HG03354 (cell line): ENCODE measurements at regions not wholly inside any gene's neighbourhood (a gene's known extent, or its start where the extent isn't known, plus 50 kb on each side); places are given as distances from the start of the nearest gene placed in this dataset.

ENCODE experiments used
- ATAC-seq: cut with Tn5 transposase; IDR thresholded peaks from one replicate; pipeline ENCODE4 v1.9.1; 2021; ENCODE audit warnings: mild to moderate bottlenecking; ENCODE audit not compliant: unreplicated experiment, poor library complexity, severe bottlenecking

DNA sequence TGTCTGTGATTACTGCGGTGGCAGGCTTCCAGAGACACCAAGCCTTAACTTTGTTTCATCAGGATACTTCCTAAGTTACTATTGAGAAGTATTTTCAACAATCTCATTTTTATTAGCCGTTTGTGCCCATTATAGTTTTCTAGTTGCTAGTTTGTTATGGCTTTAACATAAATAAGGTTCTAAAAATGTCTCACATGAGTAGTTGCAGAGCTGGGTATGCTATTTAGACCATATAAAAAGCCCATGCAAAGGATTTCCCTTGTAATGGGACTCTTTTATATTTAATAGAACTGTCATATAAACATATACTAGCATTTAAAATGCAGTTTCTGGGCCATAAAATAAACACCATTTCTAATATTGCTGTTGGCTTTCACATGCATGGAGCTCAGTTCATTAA is 205.3 kb upstream of the TCF21 start:
- ATAC-seq: no peak

DNA sequence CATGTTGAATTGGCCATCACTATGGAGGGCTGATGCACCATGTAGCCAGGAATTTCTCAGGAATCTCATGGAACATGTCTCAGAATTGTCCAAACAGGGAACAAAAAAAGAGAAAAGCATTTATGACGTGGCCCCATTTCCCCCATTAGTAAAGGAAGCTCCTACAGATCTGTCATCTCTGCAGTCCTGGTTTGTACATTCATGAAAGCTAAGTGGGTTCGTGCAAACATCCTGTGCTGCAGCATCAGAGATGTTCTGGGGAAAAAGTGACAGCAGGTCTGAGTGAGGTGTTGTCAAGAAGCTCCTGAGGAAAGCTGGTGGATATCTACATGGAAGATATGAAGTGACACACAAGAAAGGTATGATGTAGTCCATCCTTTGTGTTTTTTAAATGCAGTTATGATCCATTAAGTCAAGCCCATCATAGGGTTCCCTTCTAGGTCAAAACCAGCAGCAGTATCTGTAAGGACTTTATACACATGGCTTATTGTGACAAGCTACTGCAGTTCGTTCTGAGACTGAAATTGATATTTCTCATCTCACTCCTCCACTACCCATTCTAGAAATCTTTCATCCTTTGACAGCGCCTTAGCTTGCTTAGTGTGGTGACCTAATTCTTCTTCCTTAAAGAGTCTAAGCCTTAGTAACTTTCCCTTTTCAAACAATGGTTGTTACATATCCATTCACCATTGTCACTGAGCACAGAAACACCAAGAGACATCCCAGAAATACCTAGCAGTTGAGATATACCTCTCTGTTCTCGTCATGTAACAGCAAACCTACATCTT is 200.0 kb upstream of the TCF21 start:
- ATAC-seq: no peak

DNA sequence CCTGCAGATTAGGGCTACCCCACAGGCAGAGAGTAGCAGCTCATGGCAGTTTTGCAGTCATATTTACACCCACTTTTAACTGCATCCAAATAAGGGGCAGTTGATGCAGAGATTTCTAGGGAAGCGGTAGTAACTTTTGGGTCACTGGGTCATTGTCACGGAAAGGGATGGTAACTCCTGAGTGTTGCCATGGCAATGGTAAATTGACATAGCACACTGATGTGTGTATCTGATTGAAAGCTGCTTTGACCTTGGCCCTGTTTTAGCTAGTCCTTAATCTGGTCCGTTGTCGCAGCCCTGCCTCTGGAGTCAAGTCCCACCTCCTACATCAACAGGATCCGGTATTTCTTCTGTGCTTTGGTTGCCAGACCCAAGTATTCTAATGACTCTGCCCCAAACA is 199.1 kb upstream of the TCF21 start:
- ATAC-seq: no peak

DNA sequence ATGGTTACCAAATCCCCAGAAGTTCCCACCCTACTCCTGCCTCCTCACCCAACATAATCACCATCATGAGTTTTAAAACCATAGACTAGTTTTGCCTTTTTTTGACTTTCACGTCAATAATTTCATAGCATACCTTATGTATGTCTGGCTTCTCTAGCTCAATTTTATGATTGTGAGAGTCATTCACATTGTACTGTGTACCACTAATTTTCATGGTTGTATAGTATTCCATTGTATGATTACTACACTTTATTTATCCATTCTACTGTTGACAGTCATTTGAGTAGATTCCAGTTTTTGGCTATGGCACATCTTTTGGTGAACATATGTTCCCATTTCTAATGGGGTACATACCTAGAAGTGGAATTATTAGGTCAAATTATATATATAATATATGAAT is 195.3 kb upstream of the TCF21 start:
- no peak for ATAC-seq

DNA sequence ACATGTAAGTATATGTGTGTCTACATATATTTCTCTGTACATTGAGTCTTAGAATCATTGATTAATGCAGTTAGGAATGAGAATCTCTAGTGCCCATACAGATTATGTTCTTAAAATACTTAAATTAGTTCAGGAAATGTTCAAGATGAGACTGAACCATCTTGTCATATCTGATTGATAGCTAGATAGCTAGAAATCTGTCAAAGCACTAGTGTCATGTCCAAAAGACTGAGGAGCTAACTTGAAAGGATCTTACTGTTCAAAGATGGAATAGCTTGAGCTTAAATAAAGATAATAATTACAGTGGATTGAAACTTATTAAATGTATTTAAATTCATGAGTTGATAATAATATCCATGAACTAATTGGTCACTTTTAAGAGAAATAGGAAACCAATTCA is 191.7 kb upstream of the TCF21 start:
- no peak for ATAC-seq

DNA sequence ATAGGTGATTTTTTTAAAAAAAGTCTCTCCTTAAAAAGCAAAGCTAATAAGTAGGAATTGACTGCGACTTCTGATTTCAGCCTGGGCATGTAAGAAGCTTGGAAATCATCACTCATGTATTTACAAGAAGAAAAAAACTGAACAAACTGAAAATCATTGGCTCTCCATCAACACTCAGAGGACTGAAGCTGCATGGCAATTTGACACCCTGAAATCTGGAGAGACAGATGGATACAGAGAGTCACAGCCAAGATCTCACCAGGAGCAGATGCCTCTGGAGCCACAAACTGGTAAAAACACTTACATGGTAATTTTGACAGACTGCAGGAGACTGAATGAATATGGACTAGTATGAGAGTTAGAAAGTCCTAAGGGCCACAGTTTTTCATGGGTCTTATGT is 191.2 kb upstream of the TCF21 start:
- ATAC-seq: no peak

DNA sequence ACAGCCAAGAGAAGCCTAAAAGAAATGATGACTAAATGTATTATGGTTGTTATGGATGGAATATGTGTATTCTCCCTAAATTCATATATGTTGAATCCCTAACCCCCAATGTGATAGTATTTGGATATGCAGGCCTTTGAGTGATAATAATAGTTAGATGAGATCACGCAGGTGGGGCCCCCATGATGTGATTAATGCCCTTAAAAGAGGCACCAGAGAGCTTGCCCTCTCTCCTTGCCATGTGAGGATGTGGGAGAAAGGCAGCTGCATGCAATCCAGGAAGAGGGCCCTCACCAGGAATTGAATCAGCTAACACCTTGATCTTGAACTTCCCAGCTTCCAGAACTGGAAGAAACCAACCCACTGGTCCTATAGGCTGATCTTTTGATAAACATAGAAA is 190.6 kb upstream of the TCF21 start:
- no peak for ATAC-seq

DNA sequence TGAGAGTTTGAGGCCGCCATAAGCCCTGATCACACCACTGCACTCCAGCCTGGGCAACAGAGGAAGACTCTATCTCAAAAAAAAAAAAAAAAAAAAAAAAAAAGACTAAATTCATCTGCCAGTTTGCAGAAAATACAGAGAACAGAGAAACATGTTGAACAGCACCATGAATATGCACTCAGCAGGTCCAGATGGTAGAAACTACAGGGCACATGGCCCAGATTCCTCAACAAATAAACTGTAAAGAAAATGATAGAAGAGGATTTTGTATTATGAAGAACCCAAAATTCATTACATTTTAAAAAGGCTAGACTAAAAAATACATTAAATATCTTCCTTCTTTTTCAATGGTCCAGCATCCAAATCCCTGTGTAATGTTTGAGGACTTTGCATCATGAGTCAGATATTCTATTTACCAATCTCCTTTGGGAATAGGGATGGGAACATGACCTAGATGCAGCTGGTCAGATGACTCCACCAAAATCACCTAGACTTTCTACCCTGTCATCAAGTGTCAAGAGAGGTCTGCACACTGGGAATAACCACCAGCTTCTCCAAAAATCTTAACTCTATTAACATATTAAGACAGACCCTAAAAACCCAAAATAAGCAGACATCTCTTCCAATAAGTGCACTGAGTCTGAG is 189.1 kb upstream of the TCF21 start:
- no peak for ATAC-seq

DNA sequence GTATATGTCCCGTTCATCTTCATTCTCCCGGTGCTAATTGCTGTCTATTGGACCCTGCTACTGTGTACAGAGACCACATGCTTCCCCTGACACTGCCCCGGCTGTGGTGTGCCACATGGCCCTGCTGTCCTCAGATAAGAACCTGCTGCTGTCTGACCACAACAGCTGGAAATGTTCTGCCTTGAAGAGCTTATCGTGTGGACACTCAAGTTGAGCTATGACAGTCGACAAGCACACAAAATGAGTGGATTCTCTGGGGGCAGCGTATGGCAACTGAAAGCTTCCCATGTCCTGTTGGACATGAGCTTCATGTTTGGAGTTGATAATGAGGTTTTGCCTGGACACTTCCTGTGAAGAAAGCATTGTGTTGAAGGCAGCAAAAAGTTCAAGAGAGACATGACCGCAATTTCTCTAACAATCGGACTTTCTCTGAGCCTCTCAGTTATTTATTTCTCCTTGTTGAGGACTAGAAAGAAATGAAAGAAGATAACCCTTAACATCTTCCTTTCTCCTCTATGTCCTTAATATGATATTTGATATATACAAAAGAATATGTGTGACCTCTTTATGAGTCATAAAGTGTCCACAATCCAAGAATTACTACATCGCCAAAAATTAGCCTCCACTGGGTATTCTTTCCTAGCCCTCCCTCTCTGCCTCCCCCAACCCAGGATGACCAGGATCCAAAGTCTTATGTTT is 187.1 kb upstream of the TCF21 start:
- peak; percentile 60 for ATAC-seq

DNA sequence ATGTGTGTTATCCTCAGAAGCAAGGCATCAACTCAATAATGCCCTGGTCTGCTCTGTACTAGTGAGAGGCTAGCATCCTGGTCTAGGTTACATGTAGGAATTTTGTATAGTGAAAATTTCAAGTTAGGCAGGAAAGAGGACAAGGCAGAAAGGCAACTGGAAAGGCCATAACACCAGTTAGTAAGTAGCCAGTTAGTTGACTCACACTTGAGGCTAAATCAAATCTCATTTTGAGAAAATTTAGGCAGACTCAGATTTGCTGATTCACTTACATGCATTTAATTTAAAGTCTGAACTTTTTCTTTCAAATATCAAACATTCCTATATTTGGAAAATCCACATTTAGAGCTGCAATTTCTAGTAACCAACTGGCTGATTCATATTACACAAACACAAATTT is 184.5 kb upstream of the TCF21 start:
- ATAC-seq: no peak

DNA sequence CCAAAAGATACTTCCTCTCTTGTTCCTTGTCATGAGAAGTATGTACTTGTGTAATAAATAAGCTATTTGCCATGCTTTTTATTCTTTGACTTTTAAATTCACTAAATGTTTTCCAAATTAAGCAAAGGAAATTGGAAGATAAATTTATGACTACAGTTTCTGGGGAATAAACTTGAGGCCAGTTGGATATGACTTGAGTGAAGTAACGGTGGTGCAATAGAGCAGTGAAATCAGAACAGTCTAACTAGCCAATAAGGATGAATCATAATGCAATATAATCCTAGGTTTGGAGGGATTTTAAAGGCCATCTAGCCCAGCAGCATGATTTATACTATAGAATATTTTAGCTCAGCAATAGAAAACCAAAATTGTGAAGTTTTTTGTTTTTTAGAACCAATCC is 183.8 kb upstream of the TCF21 start:
- no peak for ATAC-seq

DNA sequence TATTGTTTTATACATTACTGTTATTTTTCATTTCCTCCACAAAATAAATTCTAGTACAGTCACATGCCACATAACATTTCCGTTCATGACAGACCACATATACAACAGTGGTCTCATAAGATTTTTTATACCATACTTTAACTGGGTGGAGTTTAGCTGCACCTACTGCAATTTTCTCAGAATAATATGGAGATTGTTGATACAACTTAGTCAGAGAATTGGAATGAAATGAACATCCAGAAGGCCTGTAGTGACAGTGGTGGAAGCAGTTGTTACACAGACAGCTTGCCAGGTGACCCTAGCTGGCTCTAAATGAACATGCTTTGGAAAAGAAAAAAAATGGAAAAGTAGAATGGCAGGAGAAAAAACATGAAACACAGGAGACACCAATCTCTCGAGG is 183.2 kb upstream of the TCF21 start:
- ATAC-seq: no peak

DNA sequence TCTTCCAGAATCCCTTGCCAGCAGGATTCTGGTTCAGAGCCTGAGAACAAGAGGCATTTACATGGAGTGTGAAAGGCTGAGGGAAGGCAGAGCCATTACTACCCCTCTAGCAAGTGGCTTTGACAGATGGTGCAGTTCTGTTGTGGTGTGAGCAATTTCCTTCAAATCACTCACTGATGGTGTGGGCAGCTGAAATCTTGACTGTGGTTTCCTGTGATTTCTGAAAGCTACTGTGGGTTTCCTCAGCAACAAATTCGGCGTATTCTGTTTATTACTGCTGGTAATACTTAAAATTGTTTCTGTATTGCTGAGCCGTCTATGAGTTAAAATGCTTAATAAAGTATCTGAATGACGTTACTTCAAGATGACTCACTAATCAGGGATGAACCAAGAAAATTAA is 181.5 kb upstream of the TCF21 start:
- ATAC-seq: peak; percentile 80

DNA sequence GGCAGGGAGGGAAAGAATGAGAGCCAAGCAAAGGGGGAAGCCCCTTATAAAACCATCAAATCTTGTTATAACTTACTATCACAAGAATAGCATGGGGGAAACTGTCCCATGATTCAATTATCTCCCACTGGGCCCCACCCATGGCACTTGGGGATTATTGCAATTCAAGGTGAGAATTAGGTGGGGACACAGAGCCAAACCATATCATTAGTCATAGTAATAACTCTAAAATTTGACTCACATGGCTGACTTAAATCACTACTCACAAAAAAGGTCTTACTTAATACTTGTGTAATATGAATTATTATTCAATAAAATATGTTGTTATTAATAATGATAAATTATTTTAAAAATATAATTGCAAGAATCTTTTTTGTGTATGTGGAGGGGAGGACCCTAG is 178.1 kb upstream of the TCF21 start:
- no peak for ATAC-seq

DNA sequence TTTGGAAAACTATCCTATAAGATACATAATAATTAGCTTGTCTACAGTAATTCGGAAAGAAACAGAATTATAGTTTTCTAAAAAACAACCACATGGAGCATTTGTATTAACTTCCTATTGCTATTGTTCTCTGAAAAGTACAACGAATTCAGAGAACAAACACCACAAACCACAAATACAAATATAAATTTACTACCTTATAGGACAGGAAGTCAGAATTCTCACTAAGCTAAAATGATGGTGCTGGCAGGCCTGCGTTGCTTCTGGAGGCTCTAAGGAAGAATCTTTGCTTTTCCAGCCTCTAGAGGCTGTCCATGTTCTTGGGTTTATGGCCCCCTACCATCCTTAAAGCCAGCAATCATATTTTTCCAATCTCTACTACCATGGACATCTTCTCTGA is 173.6 kb upstream of the TCF21 start:
- ATAC-seq: no peak

DNA sequence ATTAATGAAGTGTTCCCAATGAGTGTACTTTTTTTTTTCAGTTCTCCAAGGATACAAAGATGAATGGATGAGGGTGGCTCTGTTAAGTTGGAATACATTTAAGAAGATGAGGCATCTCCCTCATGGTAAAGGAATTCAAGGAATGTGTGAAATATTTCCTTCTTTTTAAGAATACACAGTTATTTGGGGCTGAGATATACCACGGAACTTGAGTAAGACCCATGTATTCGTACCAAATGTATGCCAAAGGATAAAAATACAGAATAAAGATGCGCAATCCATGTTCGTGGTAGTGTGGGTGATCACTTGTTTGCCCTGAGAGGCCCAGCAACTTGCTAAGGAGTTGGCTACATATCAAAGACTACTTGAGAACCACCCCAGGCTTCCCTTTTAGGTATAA is 164.2 kb upstream of the TCF21 start:
- ATAC-seq: no peak

DNA sequence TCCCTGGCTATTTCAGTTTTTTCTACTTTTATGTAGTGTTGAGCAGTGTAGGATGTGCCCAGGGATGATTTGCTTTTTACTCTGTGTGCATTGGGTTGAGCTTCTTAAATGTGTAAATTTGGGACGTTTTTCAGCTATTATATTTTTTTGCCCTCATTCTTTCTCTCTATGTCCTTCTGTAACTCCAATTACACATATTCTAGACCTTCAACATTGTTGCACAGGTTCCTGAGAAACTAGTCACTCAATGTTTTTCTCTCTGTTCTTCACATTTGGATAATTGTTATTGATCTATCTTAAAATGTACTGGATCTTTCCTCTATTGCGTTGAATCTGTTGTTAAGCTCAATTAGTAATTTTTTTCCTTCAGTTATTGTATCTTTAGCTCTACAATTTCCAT is 162.7 kb upstream of the TCF21 start:
- no peak for ATAC-seq

DNA sequence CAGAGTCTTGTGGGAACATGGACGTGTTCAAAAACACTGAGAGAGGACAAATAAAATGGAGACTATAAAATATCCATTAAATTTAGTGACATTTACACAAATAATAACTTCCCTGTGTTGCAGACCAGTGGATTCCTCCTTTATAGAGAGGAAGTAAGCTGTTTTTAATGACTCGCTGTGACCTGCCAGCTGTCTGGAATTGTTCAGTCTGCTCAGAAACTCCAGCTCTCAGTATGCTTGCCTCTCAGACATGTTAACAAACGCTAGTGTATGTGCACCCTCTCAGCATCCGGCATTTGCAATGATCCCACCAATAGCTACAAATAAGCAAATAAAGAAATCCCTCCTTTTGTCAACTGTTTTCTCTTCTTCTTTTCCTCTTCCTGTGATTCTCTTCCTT is 158.0 kb upstream of the TCF21 start:
- ATAC-seq: no peak

DNA sequence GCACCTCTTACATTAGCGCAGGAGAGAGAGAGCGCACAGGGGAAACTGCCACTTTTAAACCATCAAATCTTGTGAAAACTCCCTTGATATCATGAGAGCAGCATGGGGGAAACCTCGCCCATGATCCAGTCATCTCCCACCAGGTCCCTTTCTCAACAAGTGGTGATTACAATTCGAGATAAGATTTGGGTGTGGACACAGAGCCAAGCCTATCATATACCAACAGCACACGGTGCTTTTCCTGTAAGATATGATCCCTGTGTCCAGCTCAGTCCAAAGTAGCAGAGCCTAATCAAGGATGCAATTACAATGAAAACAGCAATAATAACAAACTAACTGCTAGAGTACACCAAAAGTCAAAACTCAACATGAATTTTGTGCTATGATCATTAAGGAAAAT is 148.7 kb upstream of the TCF21 start:
- no peak for ATAC-seq

DNA sequence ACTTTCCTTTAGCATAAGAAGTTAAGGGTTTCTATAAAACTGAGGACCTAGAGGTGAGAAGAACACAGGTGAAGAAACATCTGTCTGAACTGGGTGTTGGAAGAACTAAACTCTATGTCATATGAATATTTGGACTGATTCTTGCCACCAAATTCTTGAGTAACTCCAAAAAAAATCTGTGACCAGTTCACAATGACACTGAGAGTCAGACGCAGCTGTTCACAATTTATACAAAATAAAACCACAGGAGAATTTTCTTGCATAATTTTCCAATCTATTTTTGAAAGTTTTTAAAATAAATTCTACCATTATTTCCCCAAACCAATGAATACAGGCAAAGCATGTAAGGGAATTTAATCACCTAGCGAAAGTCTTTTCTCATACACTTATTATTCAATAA is 148.1 kb upstream of the TCF21 start:
- no peak for ATAC-seq

DNA sequence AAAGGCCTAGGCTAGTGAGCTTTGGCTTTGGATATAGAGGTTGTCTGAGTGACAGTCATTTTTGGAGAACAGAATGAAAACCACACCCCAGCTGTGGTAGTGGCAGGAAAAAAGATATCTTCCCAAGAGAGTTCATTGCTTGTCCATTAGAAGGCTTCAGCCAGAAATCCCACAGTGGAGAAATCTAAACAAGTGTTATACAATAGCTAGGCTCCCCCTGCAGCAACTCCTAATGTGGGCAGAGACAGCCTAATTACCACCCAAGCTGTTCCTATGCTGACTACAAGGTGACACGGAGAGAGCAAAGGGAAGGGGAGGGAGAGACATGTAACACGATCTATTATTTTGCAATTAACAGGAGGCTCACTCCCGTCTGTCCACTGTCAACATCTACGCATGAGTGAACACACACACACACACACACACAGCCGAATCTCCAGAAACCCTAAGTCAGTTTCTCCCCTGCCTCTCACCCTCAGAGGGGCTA is 147.5 kb upstream of the TCF21 start:
- ATAC-seq: no peak
